K562 (cell line): ENCODE measurements at regions not wholly inside any gene's neighbourhood (a gene's known extent, or its start where the extent isn't known, plus 50 kb on each side); places are given as distances from the start of the nearest gene placed in this dataset.

Source experiments
- ATAC-seq: fragments of 200-7000 bp; cut with Tn5 transposase; 3 replicates; pipeline ENCODE4 v1.9.1; 2020; ENCODE audit warnings: moderate library complexity
- BruUV-seq: library from RNA; stranded (reverse); fragments of 400-500 nt; replicated peaks from 2 replicates; lab custom pipeline; 2021; lab: Mats Ljungman, UMichigan
- CTCF ChIA-PET: fragments of 300-600 bp; formaldehyde crosslinking; extraction: SDS; loops from one replicate; lab custom pipeline; 2021; ENCODE audit warnings: low intra/inter-chr PET ratio; lab: Yijun Ruan, JAX
- POLR2A ChIA-PET: fragments of 300-600, 350-650 bp; sonication (Branson Sonifier 250); formaldehyde crosslinking; extraction: SDS; loops from one replicate; lab custom pipeline; 2021; ENCODE audit warnings: antibody characterized with exemption, inconsistent platforms; lab: Yijun Ruan, JAX
- DNase-seq, 4 experiments: peaks; one replicate each; pipeline versions ENCODE4 v3.0.0 to v3.0.0-alpha.2; 2011 to 2018; ENCODE audit warnings: low spot score in 3 of 4, mixed read lengths in 3 of 4; ENCODE audit errors: extremely low read depth in 1 of 4
- FAIRE-seq: peaks from 2 replicates; lab custom pipeline; 2011; peaks lifted over from hg19 to GRCh38; lab: Jason Lieb, UNC
- H2AFZ ChIP-seq: 2 replicates; pipeline ENCODE4 v1.6.0; 2011; ENCODE audit warnings: low read depth, low read length, control low read depth, inconsistent platforms
- H3K27ac ChIP-seq: fragments of 200-600 bp; 3 replicates; pipeline ENCODE4 v1.8.0; 2011; ENCODE audit warnings: low read depth, mild to moderate bottlenecking, control low read depth, inconsistent platforms, low read length, moderate library complexity, mixed read lengths; ENCODE audit errors: extremely low read depth
- H3K27me3 ChIP-seq, 2 experiments: fragments of 300-600 bp in 1 of 2; 2 replicates in 1 of 2; 3 replicates in 1 of 2; pipeline versions ENCODE4 v1.6.0 to v1.8.0; 2011; ENCODE audit warnings: inconsistent platforms in 2 of 2, low read length in 2 of 2, mild to moderate bottlenecking in 1 of 2, mixed read lengths in 1 of 2, moderate library complexity in 1 of 2; ENCODE audit not compliant: control insufficient read depth in 2 of 2, insufficient read depth in 2 of 2
- H3K36me3 ChIP-seq: fragments of 300-600 bp; 3 replicates; pipeline ENCODE4 v1.8.0; 2011; ENCODE audit warnings: mild to moderate bottlenecking, low read length, inconsistent platforms; ENCODE audit not compliant: control insufficient read depth, insufficient read depth
- H3K4me1 ChIP-seq, 2 experiments: fragments of 200-600 bp in 1 of 2; replicated peaks in 1 of 2; 2 replicates in 1 of 2; 3 replicates in 1 of 2; pipeline versions ENCODE4 v1.5.1 to v1.8.0; 2011; ENCODE audit warnings: inconsistent platforms in 2 of 2, low read length in 2 of 2, mild to moderate bottlenecking in 1 of 2, mixed read lengths in 1 of 2, moderate library complexity in 1 of 2; ENCODE audit not compliant: control insufficient read depth in 2 of 2, insufficient read depth in 2 of 2
- H3K4me2 ChIP-seq: 2 replicates; pipeline ENCODE4 v1.6.1; 2011; ENCODE audit warnings: low read length, control low read depth, inconsistent platforms, mixed read lengths; ENCODE audit not compliant: insufficient read depth
- H3K4me3 ChIP-seq: fragments of 200-600 bp; sonication (generic), shearing (Covaris generic); 2 replicates; pipeline ENCODE4 v1.5.1; 2016; ENCODE audit warnings: control low read depth, inconsistent platforms
- H3K79me2 ChIP-seq: fragments of 200-600 bp; 3 replicates; pipeline ENCODE4 v1.8.0; 2011; ENCODE audit warnings: low read length, inconsistent platforms; ENCODE audit not compliant: control insufficient read depth, insufficient read depth
- H3K9ac ChIP-seq, 2 experiments: 2 replicates each; pipeline versions ENCODE4 v1.6.0 to v1.6.1; 2011; ENCODE audit warnings: low read depth in 2 of 2, low read length in 2 of 2, control low read depth in 1 of 2, inconsistent platforms in 1 of 2, mild to moderate bottlenecking in 1 of 2, mixed read lengths in 1 of 2; ENCODE audit not compliant: insufficient read depth in 1 of 2
- H3K9me1 ChIP-seq: one replicate; pipeline ENCODE4 v1.6.0; 2011; ENCODE audit warnings: inconsistent platforms, mild to moderate bottlenecking, low read length, moderate library complexity; ENCODE audit not compliant: control insufficient read depth, insufficient read depth
- H3K9me3 ChIP-seq: replicated peaks from 2 replicates; pipeline ENCODE4 v1.5.1; 2011; ENCODE audit warnings: low read depth, low read length, inconsistent platforms; ENCODE audit not compliant: control insufficient read depth, insufficient read depth
- H4K20me1 ChIP-seq: replicated peaks from 2 replicates; pipeline ENCODE4 v1.6.1; 2011; ENCODE audit warnings: low read length, inconsistent platforms, mixed read lengths; ENCODE audit not compliant: control insufficient read depth, insufficient read depth
- ADNP ChIP-seq: fragments of 200-800 bp; sonication (Bioruptor generic); IDR thresholded peaks from 2 replicates; pipeline ENCODE4 v1.6.1; 2016; ENCODE audit warnings: missing genetic modification characterization, missing compliant biosample characterization
- BACH1 ChIP-seq: fragments of 200-800 bp; sonication (Bioruptor generic); IDR thresholded peaks from 2 replicates; pipeline ENCODE4 v1.6.1; 2016; ENCODE audit warnings: missing genetic modification characterization, missing compliant biosample characterization
- CEBPB ChIP-seq: fragments of 450-650 bp; IDR thresholded peaks from 2 replicates; pipeline ENCODE4 v1.6.1; 2016; ENCODE audit warnings: missing genetic modification characterization, missing compliant biosample characterization
- CHCHD3 ChIP-seq: fragments of 250-450 bp; sonication (Bioruptor Pico); IDR thresholded peaks from 2 replicates; pipeline ENCODE4 v2.1.2; 2022; ENCODE audit warnings: mild to moderate bottlenecking
- ELF1 ChIP-seq: fragments of 200-800 bp; sonication (Bioruptor generic); IDR thresholded peaks from 2 replicates; pipeline ENCODE4 v1.6.1; 2016; ENCODE audit warnings: missing genetic modification characterization, missing compliant biosample characterization
- ETV1 ChIP-seq: fragments of 450-650 bp; conservative IDR thresholded peaks from 2 replicates; pipeline ENCODE4 v1.6.1; 2016; ENCODE audit warnings: missing genetic modification characterization, control low read depth, low read depth, missing compliant biosample characterization
- HNRNPH1 ChIP-seq: fragments of 200-400 bp; formaldehyde crosslinking; optimal IDR thresholded peaks from 2 replicates; pipeline ENCODE3; 2017; ENCODE audit warnings: low read depth, mild to moderate bottlenecking, low read length, moderate library complexity
- MCM5 ChIP-seq: fragments of 450-650 bp; IDR thresholded peaks from 2 replicates; pipeline ENCODE4 v1.6.1; 2016; ENCODE audit warnings: low read depth
- SRSF1 ChIP-seq: fragments of 200-400 bp; formaldehyde crosslinking; IDR thresholded peaks from 2 replicates; pipeline ENCODE4 v1.6.1; 2017; ENCODE audit warnings: mild to moderate bottlenecking, low read depth, low read length, moderate library complexity
- TBL1XR1 ChIP-seq, 2 experiments: IDR thresholded peaks; 2 replicates each; pipeline ENCODE4 v1.6.1; 2012; ENCODE audit warnings: improper control_type of control experiment in 2 of 2, low read length in 2 of 2, mild to moderate bottlenecking in 1 of 2
- TEAD1 ChIP-seq, 2 experiments: fragments of 450-650 bp in 1 of 2; sonication (generic) in 1 of 2; formaldehyde crosslinking; IDR thresholded peaks; 2 replicates each; pipeline versions ENCODE4 v1.4.0 to v1.8.0; 2020 to 2022; ENCODE audit warnings: mild to moderate bottlenecking in 2 of 2, missing genetic modification reagents in 1 of 2
- TEAD2 ChIP-seq: fragments of 450-650 bp; IDR thresholded peaks from 2 replicates; pipeline ENCODE4 v1.6.1; 2016; ENCODE audit warnings: missing genetic modification characterization, control low read depth, missing compliant biosample characterization
- TEAD4 ChIP-seq, 2 experiments: sonication (generic) in 1 of 2; formaldehyde crosslinking in 1 of 2; IDR thresholded peaks; 2 replicates each; pipeline versions ENCODE4 v1.6.1 to v1.8.0; 2012 to 2022; ENCODE audit warnings: borderline replicate concordance in 1 of 2, inconsistent platforms in 1 of 2, low read length in 1 of 2, mild to moderate bottlenecking in 1 of 2, missing genetic modification reagents in 1 of 2
- ZNF512 ChIP-seq: IDR thresholded peaks from 2 replicates; pipeline ENCODE4 v1.6.1; 2016; ENCODE audit warnings: missing genetic modification characterization, missing compliant biosample characterization
- ZNF589 ChIP-seq: fragments of 200-800 bp; sonication (Bioruptor generic); IDR thresholded peaks from 2 replicates; pipeline ENCODE4 v1.6.1; 2016; ENCODE audit warnings: low read depth, missing genetic modification characterization, missing compliant biosample characterization
- ZNF780A ChIP-seq: fragments of 250-450 bp; sonication (Bioruptor Pico); IDR thresholded peaks from 2 replicates; pipeline ENCODE4 v1.5.0; 2021; ENCODE audit warnings: mild to moderate bottlenecking
- ZNF79 ChIP-seq: fragments of 250-450 bp; sonication (Bioruptor Pico); IDR thresholded peaks from 2 replicates; pipeline ENCODE4 v1.4.0; 2020; ENCODE audit warnings: low read depth, mild to moderate bottlenecking, moderate library complexity
- WGBS: fragments of 100-300 bp; shearing (Covaris generic); methylation state at CpG from one replicate; pipeline ENCODE4 v1.1.6; 2016; ENCODE audit warnings: low coverage, mixed read lengths; ENCODE audit not compliant: insufficient coverage; ENCODE audit errors: missing lambda C conversion rate; 5-methylcytosine and 5-hydroxymethylcytosine counted together
- in situ Hi-C: fragments of 300-500 bp; cut with MboI; formaldehyde crosslinking; loops from 4 replicates; pipeline ENCODE4 v1.15.0; 2018; ENCODE audit warnings: inconsistent platforms, mixed read lengths
- intact Hi-C: fragments of 100-400 bp; cut with micrococcal nuclease; formaldehyde crosslinking; loops from 2 replicates; pipeline ENCODE4 v1.14.2; 2022

GRCh38 chr7:21352540-21353387, 75.1 kb upstream of the SP4 start:
- WGBS = 23% methylated on average over 4 of the region's 4 CpGs
- no peak overlapping the region for H3K27ac ChIP-seq
- FAIRE-seq (no peak), DNase-seq (no peak), ATAC-seq (0 out of 3 replicates have a peak, but pooled peaks have one; percentile 9)
- peak overlapping the region; percentile 41; the same call in 1 of the 2 replicates for H2AFZ ChIP-seq
- H3K9ac ChIP-seq = no peak overlapping the region
- no peak for TF ChIP-seq HNRNPH1
- no peak for TF ChIP-seq ETV1 (tag)
- TF ChIP-seq TEAD1 (CRISPR knock-in tag; IDR thresholded peaks at IDR 0.05) = no peak
- TF ChIP-seq SRSF1 = no peak
- TF ChIP-seq TEAD4 (IDR thresholded peaks at IDR 0.05; ENCODE audit: low read length) = no peak
- no peak for TF ChIP-seq TEAD4 (CRISPR knock-in tag; IDR thresholded peaks at IDR 0.05; ENCODE audit: borderline replicate concordance)
- TF ChIP-seq ZNF589 (CRISPR knock-in tag) = no peak
- no peak for TF ChIP-seq CHCHD3 (CRISPR knock-in tag)
- no peak for TF ChIP-seq ZNF780A
- TF ChIP-seq TBL1XR1 (IDR thresholded peaks at IDR 0.05; ENCODE audit: low read length in 2 of 2) = no peak
- no peak for TF ChIP-seq MCM5
- TF ChIP-seq CEBPB (tag) = peak; percentile 30; the same call in 1 of the 2 replicates
- TF ChIP-seq ZNF512 = peak; percentile 48; the same call in 1 of the 2 replicates
- no peak for TF ChIP-seq BACH1 (tag)
- 0 out of 2 replicates have a peak, but pooled peaks have one; percentile 12 for TF ChIP-seq ELF1
- TF ChIP-seq ZNF79 (CRISPR knock-in tag) = peak; percentile 82
- TF ChIP-seq TEAD2 (tag) = no peak
- TF ChIP-seq ADNP (tag) = no peak
- no peaks in the 10 kb centered on the region for H3K9me1 ChIP-seq
- H3K79me2 ChIP-seq = no peaks in the 10 kb centered on the region
- ChIA-PET POLR2A (interaction anchor here (0.6 kb wide), 1 partner anchor 71 kb away, joined by 3 read pairs; no protein-coding TSS in a partner anchor), CTCF (no interaction called here)
- H4K20me1 ChIP-seq = no peaks in the 10 kb centered on the region
- no peaks in the 10 kb centered on the region for H3K27me3 ChIP-seq
- H3K4me2 ChIP-seq = no peak overlapping the region
- H3K4me3 ChIP-seq = no peak overlapping the region
- no peaks in the 10 kb centered on the region for H3K36me3 ChIP-seq
- intact Hi-C loops (loop anchor here (5.0 kb wide), 1 partner anchor 75 kb away; the partner anchor contains the start of gene SP4), in situ Hi-C loops (no loop called here)
- BruUV-seq = no TSS peak
- no peaks in the 10 kb centered on the region for H3K9me3 ChIP-seq
- peaks cover 5 to 24% of the 10 kb centered on the region in 2 experiments; a peak in 3 of 5 replicates for H3K4me1 ChIP-seq
